ENCODE measurements at regions not wholly inside any gene's neighbourhood (a gene's known extent, or its start where the extent isn't known, plus 50 kb on each side); places are given as distances from the start of the nearest gene placed in this dataset.

- H4K8ac ChIP-seq (replicated peaks; ENCODE audit: insufficient read length, low read depth, low read length): no peak overlapping the region
- Mint-ChIP-seq H3K4me3 (no peak overlapping the region), H3K9me3 (no peaks in the 10 kb centered on the region), H3K4me1 (no peaks in the 10 kb centered on the region; a peak in 1 of 4 replicates), H3K27me3 (ENCODE audit: low read depth) (no peaks in the 10 kb centered on the region), H3K27ac (no peak overlapping the region), H3K36me3 (ENCODE audit: insufficient read depth in 1 of 3, low read depth in 3 of 3) (no peaks in the 10 kb centered on the region)
- H3K23ac ChIP-seq (ENCODE audit: insufficient read length, low read depth, low read length): no peak overlapping the region
- no peaks in the 10 kb centered on the region for H3K79me1 ChIP-seq (ENCODE audit: insufficient read depth, low read depth, low read length, poor library complexity, severe bottlenecking)
- no peaks in the 10 kb centered on the region for H3K27me3 ChIP-seq (ENCODE audit: insufficient read depth, low read length)
- no peak overlapping the region for H3K56ac ChIP-seq (ENCODE audit: insufficient read length, low read depth, low read length)
- no peak overlapping the region for H4K5ac ChIP-seq (ENCODE audit: insufficient read length, low read depth, low read length)
- H3K27ac ChIP-seq (ENCODE audit: insufficient read length, low read depth, low read length): no peak overlapping the region
- H4K91ac ChIP-seq (ENCODE audit: insufficient read length, low read depth, low read length): no peak overlapping the region
- no peak overlapping the region for H3K4ac ChIP-seq (ENCODE audit: low read depth, low read length)
- no peak overlapping the region for H2AFZ ChIP-seq (ENCODE audit: low read length)
- no peak overlapping the region for H2BK12ac ChIP-seq (ENCODE audit: insufficient read length, low read depth, low read length)
- H3K79me2 ChIP-seq (ENCODE audit: insufficient read depth, low read length): no peaks in the 10 kb centered on the region
- no peaks in the 10 kb centered on the region for H4K20me1 ChIP-seq (ENCODE audit: control insufficient read depth, insufficient read depth, insufficient read length)
- H2BK20ac ChIP-seq (ENCODE audit: low read depth, low read length, poor library complexity, severe bottlenecking): no peak overlapping the region
- no peaks in the 10 kb centered on the region for H3K23me2 ChIP-seq (ENCODE audit: insufficient read length, low read depth, low read length, poor library complexity, severe bottlenecking)
- no CpG with 5 or more reads among the region's 3 CpGs for WGBS (ENCODE audit: extremely low coverage, insufficient read length, low lambda C conversion rate)
- H3K14ac ChIP-seq (ENCODE audit: insufficient read depth, low read length): no peak overlapping the region
- H3K4me2 ChIP-seq (ENCODE audit: insufficient read depth, insufficient read length, low read length): no peak overlapping the region
- no peak overlapping the region for H2BK15ac ChIP-seq (ENCODE audit: low read depth, low read length)
- H2BK120ac ChIP-seq (ENCODE audit: low read depth, low read length, poor library complexity, severe bottlenecking): no peak overlapping the region
- no peak overlapping the region for H2AK5ac ChIP-seq (ENCODE audit: insufficient read length, low read length)
- no peak overlapping the region for H3K9ac ChIP-seq (ENCODE audit: extremely low read depth, insufficient read length, low read length)
- H2BK5ac ChIP-seq (ENCODE audit: insufficient read length, low read length): no peak overlapping the region
- TF ChIP-seq, protein P1, sequence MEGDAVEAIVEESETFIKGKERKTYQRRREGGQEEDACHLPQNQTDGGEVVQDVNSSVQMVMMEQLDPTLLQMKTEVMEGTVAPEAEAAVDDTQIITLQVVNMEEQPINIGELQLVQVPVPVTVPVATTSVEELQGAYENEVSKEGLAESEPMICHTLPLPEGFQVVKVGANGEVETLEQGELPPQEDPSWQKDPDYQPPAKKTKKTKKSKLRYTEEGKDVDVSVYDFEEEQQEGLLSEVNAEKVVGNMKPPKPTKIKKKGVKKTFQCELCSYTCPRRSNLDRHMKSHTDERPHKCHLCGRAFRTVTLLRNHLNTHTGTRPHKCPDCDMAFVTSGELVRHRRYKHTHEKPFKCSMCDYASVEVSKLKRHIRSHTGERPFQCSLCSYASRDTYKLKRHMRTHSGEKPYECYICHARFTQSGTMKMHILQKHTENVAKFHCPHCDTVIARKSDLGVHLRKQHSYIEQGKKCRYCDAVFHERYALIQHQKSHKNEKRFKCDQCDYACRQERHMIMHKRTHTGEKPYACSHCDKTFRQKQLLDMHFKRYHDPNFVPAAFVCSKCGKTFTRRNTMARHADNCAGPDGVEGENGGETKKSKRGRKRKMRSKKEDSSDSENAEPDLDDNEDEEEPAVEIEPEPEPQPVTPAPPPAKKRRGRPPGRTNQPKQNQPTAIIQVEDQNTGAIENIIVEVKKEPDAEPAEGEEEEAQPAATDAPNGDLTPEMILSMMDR (conservative IDR thresholded peaks at IDR 0.05): no peak
- DNase-seq: no peak
- no peak overlapping the region for H3T11ph ChIP-seq (ENCODE audit: low read length)
- no peak overlapping the region for H3K18ac ChIP-seq (ENCODE audit: insufficient read length, low read depth, low read length)
- no peaks in the 10 kb centered on the region for H3K9me3 ChIP-seq (ENCODE audit: control insufficient read depth, low read depth, low read length)
- H3K4me1 ChIP-seq (ENCODE audit: insufficient read depth, low read length): no peaks in the 10 kb centered on the region
Measured at GRCh38 chr12:28884904-28885679, 264.0 kb upstream of the FAR2 start.

Measured in H9 (cell line).